ENCODE measurements at regions not wholly inside any gene's neighbourhood (a gene's known extent, or its start where the extent isn't known, plus 50 kb on each side); places are given as distances from the start of the nearest gene placed in this dataset.

DNA sequence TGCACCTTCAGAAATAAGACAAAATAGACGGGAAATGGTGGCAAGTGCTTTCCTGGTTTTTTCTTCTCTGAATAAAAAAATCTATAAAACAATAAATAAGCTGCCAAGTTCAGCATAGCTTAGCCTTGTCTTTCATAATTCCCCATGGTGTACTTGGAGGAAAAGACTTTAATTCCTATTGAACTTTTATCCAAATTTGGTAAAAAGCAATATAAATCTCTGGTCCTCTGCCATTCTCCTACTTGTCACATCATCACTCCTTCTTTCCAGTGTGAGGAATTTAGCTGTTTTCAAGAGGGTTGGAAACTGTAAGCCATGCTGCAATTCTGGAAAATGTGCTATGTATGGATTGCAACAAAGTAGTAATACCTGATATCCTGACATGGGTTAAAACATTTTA is 551.8 kb upstream of the KIF2B start:
- TF ChIP-seq, protein P1, sequence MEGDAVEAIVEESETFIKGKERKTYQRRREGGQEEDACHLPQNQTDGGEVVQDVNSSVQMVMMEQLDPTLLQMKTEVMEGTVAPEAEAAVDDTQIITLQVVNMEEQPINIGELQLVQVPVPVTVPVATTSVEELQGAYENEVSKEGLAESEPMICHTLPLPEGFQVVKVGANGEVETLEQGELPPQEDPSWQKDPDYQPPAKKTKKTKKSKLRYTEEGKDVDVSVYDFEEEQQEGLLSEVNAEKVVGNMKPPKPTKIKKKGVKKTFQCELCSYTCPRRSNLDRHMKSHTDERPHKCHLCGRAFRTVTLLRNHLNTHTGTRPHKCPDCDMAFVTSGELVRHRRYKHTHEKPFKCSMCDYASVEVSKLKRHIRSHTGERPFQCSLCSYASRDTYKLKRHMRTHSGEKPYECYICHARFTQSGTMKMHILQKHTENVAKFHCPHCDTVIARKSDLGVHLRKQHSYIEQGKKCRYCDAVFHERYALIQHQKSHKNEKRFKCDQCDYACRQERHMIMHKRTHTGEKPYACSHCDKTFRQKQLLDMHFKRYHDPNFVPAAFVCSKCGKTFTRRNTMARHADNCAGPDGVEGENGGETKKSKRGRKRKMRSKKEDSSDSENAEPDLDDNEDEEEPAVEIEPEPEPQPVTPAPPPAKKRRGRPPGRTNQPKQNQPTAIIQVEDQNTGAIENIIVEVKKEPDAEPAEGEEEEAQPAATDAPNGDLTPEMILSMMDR (conservative IDR thresholded peaks at IDR 0.05), result no peak
- TF ChIP-seq EZH2 (IDR thresholded peaks at IDR 0.05; ENCODE audit: low read depth), result no peak
